GM19099 (cell line): ENCODE measurements at regions not wholly inside any gene's neighbourhood (a gene's known extent, or its start where the extent isn't known, plus 50 kb on each side); places are given as distances from the start of the nearest gene placed in this dataset.

ENCODE experiments used
- POLR2A ChIP-seq: IDR thresholded peaks from 3 replicates; pipeline ENCODE4 v1.6.1; 2011; ENCODE audit warnings: low read depth; ENCODE audit not compliant: insufficient read length; ENCODE audit errors: extremely low read depth

DNA sequence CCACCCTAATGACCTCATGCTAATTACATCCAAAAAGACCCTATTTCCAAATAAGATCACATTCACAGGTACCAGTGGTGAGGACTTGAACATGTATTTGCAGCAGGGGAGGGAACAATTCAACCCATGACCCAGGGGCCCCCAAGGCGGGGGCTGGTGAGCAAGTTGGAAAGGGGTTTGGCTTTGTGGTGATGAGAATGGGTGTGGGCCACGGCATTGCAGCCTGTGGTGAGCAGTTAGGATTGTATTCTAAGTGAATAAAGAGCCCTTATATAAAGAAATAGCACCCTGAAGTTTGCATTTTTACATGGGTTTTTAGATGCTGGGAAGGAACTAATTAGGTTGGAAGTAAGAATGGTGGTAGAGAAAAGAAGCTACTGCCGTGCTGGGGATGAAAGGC lies 694.2 kb downstream of the EFNB2 start:
- TF ChIP-seq POLR2A: no peak

GRCh38 chr13:105838231-105838630 lies 697.2 kb downstream of the EFNB2 start:
- TF ChIP-seq POLR2A: no peak

- no peak for TF ChIP-seq POLR2A
Measured at GRCh38 chr13:105830821-105831220, 704.6 kb downstream of the EFNB2 start.

DNA sequence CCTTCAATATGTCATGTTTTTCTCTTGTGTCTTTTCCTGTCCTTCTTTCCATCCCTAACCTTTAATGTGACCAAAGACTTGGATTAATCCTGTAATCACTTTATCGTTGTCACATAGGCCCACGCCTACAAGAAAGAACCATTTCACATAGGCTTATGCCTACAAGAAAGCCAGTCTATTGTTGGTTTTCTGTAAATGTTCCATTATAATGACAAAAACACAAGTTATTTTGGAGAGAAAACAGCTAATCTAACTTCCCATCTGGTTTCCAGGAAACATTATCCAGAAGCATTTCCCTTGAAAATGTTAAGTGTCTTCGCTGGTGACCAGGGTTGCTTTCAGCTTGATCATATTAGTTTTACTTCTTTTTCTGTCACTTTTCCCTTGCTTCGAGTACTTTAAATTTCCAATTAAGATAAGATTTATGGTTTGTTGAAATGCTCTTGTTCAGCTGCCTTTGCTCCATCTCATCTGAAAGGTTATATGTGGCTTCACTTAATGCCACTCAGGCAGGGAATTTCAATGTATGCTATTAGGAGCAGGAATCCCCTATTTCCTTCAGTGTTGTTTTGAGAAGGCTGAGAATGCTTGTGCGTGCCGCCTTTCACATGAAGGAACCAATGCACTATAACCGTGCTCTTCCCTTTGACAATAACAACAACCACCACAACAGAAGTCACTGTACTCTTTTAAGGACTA lies 708.2 kb downstream of the EFNB2 start:
- no peak for TF ChIP-seq POLR2A

- no peak for TF ChIP-seq POLR2A
Measured at GRCh38 chr13:105825071-105825470, 710.4 kb downstream of the EFNB2 start.

DNA sequence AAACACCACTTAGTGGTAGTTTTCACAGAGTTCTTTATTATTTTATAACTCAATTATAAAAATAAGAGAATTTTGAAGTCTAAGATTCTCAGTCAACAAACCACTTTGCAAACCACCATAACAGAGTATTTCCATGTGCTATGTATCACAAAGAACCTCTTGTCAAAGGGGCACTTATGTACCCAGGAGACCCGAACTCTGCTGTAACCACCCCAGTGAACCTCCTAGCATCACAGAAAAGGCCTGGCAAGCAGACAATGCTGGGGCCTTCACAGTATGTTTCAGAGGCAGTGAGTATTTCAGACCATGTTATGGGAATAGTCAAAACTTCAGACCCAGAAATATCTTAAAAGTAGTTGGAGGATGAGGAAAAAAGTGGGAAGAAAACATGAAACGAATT lies 714.1 kb downstream of the EFNB2 start:
- TF ChIP-seq POLR2A: no peak

DNA sequence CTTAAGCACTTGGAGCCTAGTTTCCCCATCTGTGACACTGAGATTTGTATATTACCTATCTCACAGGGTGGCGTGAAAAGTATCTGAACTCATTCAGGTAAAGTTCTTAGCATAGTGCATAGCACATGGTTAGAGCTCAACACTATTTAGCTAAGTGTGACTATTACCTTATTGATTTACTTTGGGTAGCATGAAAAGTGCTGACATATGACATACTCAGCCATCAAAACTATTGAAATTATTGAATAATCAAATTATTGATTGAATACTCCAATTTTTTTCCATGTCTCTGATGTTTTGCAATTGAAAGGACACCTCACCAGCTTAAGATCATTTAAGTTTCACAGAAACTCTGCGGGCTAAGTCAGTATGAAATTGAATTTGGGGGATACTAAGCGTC lies 715.0 kb downstream of the EFNB2 start:
- TF ChIP-seq POLR2A: no peak

DNA sequence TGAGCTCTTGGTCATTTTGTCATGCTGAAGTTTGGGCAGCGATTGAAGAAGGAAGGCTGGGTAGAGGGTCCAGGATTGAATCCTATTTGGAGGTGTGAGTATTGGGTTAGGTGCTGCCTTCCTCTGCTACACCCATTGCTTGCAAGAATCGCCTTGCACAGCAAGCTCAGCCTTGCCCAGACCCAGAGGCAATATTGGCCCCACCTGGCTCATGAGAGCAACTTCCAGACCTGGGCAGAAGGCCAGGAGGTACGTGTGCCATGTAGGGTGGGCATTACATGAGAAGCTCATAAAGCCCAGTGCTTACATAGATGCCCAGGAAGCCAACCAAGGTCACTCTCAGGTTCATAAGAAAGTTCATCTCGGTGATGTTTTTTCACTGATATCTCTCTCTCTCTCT lies 718.0 kb downstream of the EFNB2 start:
- no peak for TF ChIP-seq POLR2A

- TF ChIP-seq POLR2A: no peak
Measured at GRCh38 chr13:105816994-105817393, 718.5 kb downstream of the EFNB2 start.

GRCh38 chr13:105814902-105815250 lies 720.6 kb downstream of the EFNB2 start:
- no peak for TF ChIP-seq POLR2A

GRCh38 chr13:105814219-105814901 lies 721.1 kb downstream of the EFNB2 start:
- no peak for TF ChIP-seq POLR2A

- TF ChIP-seq POLR2A: no peak
Measured at GRCh38 chr13:105806628-105806920, 728.9 kb downstream of the EFNB2 start.

GRCh38 chr13:105805892-105806627 lies 729.4 kb downstream of the EFNB2 start:
- no peak for TF ChIP-seq POLR2A

DNA sequence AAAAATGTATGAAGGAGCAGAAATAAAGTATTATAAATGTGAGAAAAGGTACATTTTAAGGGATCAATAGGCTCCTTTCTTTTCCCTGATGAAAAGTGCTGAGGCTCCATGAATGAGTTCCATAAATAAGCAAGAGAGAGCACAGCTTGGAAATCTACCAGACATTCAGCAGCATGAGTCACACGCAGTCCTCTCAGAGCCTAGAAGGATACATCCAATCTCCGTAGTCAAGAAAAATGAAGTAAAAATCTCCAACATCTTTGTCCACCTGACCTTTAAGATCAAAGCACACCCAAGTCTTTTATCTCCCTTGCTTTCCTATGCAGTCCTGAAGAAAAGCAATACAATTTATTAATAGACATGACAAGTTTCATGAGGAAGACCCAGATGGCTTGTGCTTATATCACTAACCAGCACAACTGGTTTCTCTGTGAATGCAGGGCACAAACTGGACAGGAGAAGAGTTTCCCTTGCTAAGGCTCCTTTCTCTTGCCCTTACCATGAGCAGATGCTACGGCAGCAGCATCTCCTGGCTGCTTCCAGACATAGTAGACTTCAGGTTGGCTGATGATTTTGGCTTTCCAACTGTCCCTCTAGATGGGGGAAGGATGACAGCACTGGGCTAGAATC lies 730.8 kb downstream of the EFNB2 start:
- TF ChIP-seq POLR2A: no peak

DNA sequence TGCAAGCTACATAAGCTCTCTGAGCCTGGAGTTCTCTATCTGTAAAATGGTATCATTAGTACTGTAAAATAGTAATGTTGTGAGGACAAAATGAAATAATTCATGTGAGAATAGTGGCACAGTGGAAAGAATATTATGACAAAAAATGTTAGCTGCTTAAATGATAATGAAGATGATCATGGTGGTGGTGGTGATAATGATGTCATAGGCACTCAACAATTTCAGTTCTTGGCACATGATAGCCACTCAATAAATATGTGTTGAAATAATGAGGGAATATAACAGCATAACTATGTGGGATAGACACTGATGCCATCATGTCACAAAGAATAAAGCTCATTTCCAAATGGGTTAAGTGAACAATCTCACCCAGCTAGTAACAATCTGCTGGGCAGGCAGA lies 736.3 kb downstream of the EFNB2 start:
- TF ChIP-seq POLR2A: no peak

DNA sequence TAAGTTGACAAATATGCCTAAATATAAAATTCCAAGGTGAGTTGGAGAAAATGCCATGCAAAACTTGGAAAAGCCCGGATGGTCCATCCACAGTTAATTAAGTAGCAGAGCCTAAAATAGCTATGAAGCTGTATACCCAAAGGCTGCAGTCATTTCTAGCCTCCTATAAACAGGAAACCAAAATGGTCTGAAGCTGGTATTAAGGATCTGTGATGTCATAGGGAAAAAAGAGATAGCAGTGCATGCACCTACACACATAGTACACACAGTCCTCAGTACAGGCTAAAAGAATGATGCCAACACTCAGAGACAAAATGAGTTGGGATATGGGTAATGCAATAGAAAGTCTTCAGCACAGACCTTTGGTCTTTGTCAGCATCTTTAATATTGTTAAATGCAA lies 736.9 kb downstream of the EFNB2 start:
- TF ChIP-seq POLR2A: no peak
